ENCODE measurements at regions not wholly inside any gene's neighbourhood (a gene's known extent, or its start where the extent isn't known, plus 50 kb on each side); places are given as distances from the start of the nearest gene placed in this dataset.
"Not testable (repeated sequence)": the region's sequence is repeated elsewhere in the genome, so short reads cannot be mapped to it uniquely, and the experiment has no call there.

DNA sequence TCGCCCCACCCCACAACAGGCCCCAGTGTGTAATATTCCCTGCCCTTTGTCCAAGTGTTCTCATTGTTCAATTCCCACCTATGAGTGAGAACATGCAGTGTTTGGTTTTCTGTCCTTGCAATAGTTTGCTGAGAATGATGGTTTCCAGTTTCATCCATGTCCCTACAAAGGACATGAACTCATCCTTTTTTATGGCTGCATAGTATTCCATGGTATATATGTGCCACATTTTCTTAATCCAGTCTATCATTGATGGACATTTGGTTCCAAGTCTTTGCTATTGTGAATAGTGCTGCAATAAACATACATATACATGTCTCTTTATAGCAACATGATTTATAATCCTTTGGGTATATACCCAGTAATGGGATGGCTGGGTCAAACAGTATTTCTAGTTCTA lies 132.7 kb downstream of the SNX10 start:
- not testable (repeated sequence) for DNase-seq (ENCODE audit: low spot score)

DNA sequence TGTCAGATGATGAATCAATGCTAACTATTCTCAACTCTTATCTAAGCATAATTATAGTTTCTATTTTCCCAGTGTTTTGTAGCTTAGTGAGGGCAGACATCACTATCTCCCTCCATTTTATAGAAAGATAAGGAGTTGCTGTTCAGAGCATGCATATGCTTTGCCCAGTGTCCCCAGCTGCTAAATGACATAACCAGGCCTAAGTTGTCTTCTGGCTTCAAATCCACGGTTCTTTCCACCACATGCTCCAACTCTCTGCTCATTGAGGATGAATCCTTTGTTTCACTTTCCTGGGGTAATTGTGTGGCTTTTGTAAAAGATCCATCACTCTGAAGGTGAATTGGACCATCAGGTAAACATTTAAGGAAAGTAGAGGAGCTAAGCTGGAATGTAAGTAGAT lies 134.0 kb downstream of the SNX10 start:
- no peak for DNase-seq (ENCODE audit: low spot score)

DNA sequence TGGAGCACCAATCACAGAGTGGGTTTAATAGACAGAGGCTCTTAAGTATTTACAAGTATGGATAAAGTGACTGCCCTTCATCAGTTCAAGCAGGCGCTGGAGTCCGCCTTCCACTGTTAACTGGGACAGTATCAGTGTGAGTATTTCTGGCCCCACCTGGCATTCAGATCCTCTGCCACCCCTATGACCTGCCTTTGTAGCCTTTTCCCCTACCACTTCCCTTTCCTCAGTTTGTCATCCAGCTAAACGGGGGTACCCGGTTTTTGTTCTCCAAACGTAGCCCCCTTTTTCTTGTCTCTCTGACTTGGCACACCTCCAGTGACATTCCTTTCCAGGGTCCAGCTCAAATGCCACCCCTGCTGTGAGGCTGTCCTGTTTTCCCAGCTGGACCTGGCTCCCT lies 134.4 kb downstream of the SNX10 start:
- DNase-seq (ENCODE audit: low spot score), result no peak

DNA sequence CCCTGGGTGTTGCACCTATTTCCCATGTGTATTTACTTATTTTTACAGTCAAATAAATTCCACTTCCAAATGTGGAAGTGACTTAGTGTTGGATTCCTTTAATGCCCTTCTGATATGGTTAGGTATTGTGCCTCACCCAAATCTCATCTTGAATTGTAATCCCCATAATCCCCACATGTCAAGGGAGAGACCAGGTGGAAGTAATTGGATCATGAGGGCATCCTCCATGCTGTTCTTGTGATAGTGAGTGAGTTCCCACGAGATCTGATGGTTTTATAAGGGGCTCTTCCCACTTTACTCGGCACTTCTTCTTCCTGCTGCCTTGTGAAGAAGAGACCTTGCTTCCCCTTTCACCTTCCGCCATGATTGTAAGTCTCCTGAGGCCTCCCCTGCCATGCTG lies 136.9 kb downstream of the SNX10 start:
- DNase-seq (ENCODE audit: low spot score), result no peak

DNA sequence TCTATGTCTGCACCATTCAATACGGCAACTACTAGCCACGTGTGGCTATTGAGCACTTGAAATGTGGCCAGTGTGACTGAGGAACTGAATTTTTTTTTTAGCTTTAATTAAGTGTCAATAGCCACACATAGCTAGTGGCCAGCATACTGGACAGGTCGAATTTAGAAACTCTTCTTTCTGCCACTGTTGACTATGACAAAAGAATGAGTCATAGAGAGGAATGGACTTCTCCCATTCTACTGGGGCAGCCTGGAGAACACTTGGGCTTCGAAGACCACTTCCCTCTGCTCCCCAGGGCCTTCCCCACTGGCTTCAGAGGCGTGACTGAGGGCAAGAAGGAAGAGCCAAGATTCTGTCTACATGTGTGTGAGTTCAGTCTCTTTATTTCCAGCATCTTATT lies 137.5 kb downstream of the SNX10 start:
- DNase-seq (ENCODE audit: low spot score), result no peak

DNA sequence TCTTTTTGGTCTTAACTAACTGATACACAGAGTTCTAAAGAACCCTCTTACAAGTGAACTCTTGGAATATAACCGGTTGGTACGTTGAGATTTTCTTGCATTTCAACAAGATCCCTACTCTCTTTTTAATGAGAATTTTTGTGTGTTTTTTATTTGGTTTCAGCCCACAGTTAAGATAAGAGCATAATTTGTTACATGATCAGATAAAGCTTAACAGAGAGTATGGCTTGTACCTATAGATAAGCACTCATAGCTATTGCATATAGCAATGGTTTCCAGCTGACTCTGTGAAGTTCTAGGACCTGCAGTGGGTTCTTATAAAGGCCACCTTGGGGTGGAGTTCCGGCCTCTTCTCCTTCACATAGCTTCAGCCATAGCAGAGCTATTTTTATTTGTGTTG lies 143.3 kb downstream of the SNX10 start:
- no peak for DNase-seq (ENCODE audit: low spot score)

DNA sequence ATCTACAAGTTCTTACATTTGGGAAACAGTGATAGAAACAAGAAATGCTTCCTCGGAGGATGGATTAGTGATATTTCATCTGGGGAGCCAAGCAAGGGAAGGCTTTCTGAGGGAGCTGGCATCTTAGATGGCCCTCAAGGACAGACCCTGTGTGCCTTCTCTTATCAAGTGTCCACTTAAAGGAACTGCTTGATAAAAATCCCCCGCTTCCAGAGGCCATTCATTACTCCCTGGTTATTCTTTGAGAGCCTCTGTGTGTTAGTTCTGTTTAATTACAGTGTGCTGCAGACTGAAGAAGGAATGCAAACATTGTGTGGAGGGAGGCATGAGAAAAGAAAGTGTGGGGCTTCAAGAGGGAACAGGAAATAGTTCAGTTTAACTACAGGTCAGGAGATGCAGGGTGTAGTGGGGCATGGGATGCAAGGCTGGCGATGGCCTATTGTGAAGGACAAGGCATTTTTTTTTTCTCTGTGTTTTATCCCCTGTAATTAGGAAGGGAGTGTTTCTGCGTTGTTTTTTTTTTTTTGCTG lies 145.4 kb downstream of the SNX10 start:
- DNase-seq (ENCODE audit: low spot score), result no peak

DNA sequence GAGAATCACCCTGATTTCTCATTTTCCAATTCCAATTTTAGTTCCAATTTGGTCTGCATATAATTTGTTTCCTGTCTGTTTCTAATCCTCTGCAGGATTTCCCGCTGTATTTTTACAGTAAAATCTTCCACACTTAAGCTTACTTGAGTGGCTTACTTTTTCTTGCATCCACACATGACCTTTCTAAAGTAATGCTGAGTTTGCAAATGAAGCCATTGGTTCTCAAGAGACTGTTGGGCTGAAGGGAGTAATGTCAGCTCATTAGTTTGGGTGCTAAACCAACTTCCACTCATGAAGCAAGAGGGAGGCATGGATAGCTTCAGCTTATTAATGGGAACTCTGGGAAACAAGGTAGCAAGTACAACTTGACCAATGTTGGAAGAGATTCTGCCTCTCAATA lies 146.4 kb downstream of the SNX10 start:
- DNase-seq (ENCODE audit: low spot score), result no peak

DNA sequence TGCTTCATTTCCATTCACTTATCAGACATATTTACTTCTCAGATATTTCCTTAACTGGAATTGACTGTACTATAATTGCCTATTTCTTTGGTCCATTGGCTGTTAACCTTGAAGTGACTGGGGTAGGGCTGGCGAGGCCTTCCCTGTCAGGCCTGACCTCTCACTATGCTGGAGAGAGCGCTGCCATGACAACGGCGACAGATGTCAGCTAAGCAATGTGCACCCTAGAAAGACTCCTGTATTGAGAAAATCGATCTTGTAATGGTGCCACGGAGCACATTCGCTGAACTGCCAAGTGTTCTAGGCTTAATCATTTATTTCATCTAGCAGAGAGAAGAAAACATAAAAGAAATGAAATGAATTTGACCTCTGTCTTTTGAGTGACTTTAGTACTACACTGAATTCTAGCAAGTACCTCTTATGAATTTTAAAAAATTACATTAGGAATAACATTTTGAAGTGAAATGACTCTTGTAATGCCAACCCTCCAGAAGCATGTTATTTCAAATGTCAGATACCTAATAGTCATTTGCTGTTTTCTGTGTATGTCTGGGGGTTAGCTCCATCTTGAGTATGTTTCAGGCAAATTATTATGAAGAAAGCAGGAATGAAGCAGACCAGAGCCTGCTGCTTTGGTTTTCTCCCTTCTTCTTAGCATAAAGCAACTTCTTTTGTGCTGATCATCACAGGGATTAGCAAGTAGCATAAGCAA lies 148.0 kb downstream of the SNX10 start:
- DNase-seq (ENCODE audit: low spot score), result peak; percentile 8

DNA sequence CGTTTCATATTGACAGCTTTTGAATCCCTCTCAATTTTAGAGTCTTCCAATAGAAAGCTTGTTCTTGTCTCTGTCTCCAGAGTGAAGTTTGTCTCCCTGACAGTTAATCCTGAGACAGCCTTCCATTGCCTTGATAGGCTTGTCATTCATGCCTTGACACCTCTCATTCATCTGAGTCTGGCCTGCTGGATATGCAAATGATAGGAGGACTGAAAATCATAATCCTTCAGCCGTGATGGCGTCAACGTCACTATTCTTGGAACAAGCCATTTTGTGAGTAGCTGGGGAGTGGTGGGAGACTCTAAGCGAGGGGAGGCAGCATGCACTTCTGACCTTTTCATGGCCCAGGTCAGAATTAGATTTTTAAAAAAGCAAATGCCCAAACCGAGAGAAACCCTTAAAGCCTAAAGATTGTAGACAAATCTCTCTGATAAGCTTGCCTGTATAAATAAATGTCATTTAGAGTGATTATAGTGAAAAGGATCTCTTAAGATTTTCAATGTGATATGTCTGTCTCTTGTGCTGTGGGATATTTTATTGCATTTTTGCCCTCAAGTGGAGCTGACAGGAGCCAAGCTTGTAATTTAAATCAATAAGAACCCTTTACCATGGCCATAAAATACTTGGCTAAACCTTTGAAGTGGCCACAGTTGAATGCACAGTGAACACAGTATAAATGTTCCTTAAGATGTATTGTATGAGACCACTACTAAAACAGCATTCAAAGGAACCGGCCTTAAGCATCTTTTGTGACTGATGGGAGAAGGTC lies 148.8 kb downstream of the SNX10 start:
- no peak for DNase-seq (ENCODE audit: low spot score)

DNA sequence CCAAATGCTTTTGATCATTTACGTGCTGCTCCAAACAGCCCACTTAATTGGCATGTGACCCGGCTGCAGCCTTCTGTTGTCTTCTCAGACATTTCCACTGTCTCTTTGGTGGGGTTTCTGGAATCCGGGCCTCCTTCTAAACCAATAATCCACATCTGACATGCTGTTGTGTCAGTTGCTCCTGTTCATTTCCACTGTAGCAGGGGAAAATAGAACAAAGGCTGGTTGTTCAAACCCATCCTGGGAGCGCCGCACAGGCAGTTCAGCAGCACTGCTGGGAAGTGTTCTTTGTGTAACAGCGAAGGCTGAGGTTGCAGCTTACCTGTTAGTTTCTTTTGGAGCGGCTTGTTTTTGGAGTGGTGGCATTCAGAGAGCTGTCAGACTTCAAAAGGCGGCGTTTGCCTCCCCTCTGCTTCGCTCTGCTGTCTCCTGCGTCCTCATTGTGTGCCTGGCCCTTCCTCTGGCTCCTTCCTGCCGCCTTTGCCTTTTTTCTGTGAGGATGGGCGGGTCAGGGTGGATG lies 149.4 kb downstream of the SNX10 start:
- DNase-seq (ENCODE audit: low spot score), result peak; percentile 71

DNA sequence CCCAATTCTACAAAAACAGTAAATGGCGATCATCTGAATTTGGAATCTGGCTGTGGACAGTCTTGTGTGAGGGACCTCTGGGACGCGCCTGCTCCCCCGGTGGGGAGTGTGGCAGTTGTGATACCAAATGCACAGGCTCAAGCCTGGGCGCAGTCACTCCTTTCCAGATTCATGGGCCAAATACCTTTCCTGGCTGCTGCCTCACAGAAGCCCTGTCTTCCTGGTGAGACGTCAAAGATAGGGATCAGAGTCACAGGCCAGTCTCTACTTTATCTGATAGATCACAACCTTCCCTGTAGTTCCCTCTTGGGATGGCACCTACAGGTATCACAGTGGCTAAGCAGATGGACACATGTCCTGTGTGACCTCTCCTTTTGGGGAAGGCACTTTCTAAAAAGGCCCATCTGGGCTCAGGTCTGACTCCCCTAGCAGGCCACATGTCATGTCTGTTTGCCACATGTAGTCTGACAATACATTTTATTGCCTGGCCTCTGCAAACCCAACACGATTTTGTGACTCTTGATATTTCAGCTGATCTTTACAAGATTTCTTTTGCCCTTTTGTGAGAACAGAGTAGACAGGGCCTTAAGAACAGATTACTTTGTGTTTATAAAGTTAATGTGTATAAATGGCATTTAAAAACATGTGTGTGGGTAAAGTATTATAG lies 150.1 kb downstream of the SNX10 start:
- no peak for DNase-seq (ENCODE audit: low spot score)

DNA sequence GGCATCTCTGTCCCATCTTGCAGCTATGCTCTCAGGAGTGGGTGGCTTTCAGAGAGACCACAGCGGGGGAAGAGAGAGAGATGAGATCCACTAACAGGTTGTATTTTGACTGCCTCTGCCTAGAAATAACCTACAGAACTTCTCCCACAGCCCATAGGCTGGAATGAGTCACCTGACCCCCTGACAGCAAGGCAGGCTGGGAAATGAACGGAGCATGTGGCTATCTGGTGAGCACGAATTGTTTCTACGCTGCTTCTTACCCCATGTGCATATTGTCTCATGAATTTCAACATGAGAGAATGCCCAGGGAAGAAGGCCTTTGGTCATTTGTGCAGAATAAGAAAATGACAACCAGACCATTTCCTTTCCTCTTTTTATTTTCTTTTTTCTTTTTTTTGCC lies 151.3 kb downstream of the SNX10 start:
- no peak for DNase-seq (ENCODE audit: low spot score)

DNA sequence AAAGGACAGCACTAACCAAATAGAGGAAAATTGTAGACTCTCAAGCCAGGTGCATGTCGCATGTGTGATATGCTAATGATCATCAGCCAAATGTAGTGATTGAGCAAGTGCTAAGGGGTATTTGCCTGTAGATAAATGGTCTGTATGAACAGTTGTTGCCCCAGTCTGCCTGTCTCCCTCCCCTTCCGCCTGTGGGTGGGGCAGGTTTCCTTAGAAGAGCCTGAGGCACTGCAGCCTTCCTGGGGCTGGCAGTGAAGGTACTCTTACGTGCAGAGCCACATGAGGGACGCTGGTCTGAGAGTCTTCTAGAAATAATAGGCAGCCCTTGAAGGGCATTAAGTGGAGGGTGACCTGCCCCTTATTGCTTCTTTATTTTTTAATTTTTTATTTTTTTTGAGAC lies 152.1 kb downstream of the SNX10 start:
- DNase-seq (ENCODE audit: low spot score), result no peak

DNA sequence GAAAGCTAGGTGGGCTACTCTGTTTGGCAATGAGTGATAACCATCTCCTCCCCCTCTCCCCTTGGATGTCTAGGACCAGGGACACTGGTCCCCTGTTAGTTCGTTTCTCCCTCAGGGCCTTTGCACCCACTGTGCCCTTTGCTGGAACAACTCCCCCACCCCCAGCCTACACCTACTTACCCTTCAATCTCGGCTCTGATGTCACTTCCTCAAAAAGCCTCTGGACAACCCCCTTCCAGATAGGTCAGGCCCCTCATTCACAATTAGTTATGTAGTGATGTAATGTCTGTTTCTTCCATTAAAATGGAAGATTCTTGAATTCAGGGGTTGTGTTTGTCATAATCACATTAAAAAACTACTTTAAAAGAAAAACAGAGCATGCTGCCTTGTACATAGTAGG lies 152.9 kb downstream of the SNX10 start:
- no peak for DNase-seq (ENCODE audit: low spot score)

DNA sequence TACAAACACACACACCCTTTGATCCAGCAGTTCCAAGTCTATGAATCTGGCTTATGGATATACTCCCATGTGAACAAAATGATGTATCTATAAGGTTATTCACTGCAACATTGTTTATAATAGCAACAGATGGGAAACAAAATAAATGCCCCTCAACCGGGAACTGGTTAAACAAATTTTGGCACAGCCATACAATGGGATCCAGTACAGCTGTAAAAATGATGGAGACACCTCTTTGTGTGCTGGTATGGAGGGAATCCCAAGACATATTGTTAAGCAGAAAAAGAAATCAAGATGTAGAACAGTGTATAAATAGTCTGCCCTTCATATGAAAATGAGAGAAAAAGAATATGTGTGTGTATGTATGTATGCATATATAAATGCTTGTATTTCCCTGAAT lies 155.5 kb downstream of the SNX10 start:
- no peak for DNase-seq (ENCODE audit: low spot score)

DNA sequence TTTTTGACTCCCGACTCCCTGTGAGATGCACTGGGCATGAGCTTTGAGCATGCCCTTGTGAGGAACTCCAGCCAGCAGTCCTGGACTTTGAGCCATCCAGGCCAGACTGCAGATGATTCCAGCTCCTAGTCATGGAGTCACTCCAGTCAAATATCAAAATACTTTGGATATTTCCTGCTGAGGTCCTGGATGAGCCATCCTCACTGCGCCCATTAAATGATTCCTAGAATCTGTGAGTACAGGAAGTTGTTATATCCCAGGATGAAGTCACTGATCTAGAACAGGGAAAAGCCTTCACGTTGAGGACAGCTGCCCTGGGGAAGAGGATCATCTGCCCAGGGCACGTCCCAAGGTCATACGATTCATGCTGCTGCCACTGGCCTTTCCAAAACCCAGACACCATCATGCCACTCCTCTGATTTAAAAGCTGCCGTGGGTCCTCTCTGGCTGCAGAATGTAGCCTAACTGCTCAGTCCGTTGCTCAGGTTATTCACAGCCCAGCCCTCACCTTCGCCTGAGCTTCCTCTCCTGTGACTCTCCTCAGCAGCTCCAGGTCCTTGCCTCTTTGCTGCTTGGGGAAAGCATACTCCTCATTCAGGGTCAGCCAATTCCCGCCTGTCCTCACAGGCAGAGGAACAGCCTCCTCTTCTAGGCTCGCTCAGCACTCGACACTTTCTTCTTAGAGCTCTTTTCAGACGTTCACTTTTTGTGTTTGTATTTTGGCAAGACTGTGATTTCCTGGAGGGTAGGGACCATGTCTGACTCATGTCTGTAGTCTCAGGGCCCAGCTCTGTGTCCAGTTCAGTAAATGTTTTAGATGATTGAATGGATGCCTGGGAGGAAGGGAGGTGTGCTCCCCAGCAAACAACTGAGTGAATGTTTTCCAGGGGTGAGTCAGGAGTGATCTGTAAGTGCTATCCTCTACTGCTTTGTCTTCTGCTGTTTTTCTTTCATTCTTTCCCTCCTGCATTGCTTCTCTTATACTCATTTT lies 157.8 kb downstream of the SNX10 start:
- DNase-seq (ENCODE audit: low spot score), result no peak

DNA sequence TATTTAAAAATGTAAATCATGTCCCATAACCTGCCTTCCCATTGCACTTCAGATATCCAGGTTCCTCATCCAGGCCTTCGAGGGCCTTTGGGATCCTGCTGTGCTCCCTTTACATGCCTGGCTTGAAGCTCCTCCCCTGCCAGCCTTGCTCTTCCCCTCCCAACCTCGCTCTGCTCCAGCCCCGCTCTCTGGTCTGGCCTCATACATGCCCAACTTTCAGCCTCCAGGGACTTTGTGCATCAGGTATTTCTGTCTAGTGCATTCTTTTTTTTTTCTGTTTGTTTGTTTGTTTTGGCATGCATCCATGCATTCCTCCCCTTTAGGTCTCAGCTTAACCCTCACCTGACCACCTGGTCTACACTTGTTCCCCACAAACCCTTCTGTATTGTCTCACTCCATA lies 160.3 kb downstream of the SNX10 start:
- DNase-seq (ENCODE audit: low spot score), result no peak

DNA sequence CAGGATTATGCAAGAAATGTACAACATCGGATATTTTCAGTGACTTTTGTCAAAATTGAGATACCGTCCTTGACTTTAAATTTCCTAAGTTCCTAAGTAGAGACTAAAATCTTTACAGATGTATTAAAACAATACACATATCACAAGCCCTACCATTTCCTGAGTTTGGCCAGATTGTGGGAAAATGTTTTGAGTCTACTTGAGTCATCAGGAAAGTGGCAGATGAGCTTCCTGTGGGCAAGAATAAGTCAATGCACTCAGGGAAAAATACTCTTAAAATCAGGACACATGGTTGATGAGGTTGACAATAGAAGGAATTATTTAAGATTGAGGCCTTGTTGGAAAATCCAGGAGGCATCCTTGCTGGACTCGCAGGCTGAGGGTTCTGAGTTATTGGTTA lies 162.5 kb downstream of the SNX10 start:
- DNase-seq (ENCODE audit: low spot score), result no peak

DNA sequence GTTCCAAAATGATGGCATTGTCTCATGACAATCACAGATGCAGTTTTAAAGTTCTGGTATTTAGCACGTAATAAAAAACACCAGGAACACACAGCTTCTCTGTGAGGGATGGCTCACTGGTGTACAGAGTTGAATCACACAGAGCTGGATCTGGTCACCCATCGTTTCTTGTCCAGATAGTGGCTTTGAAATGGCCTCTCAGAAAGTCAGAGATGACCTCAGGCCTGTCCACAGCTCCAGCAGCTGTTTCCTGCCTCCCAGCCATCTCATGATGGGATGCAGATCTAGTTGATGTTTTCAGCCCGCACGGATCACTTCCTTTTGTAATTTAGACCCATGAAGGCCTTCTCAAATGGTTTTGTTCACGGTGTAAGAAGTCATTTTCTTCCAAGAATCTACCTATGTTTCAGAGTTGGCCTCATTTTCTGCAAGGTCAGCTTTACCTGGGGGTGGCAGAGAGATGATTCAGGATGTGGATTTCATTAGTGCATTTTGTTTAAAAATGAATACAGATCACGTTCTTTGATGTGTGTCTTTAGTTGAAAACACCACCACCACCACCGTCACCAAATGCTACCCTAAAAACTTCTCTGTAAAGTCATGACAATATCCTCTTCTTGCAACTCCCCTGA lies 166.2 kb downstream of the SNX10 start:
- DNase-seq (ENCODE audit: low spot score), result no peak

All from pons (tissue), 1 donor.